Stimulated activated naive B cell treated with anti-CD40 and anti-IgM and Interleukin-4, amounts not matched to agents 10 μg/mL and 1 μg/mL and 100 μg/mL, for 72 hours (primary cell): ENCODE measurements at regions not wholly inside any gene's neighbourhood (a gene's known extent, or its start where the extent isn't known, plus 50 kb on each side); places are given as distances from the start of the nearest gene placed in this dataset.
"Not testable (repeated sequence)": the region's sequence is repeated elsewhere in the genome, so short reads cannot be mapped to it uniquely, and the experiment has no call there.

Experiments
- ATAC-seq, 2 donors: fragments of 150-1000 bp; cut with Tn5 transposase; replicated peaks; 2 replicates each; pipeline ENCODE4 v1.10.0; 2021; ENCODE audit warnings: moderate library complexity in 1 of 2
- DNase-seq: peaks from one replicate; pipeline ENCODE4 v3.0.0; 2021
- H3K27ac Mint-ChIP-seq: one replicate; pipeline ENCODE4 v1.8.0; 2022; ENCODE audit warnings: mild to moderate bottlenecking, mixed read lengths
- H3K27me3 Mint-ChIP-seq, 2 donors: one replicate each; pipeline ENCODE4 v1.8.0; 2022; ENCODE audit warnings: mixed read lengths in 2 of 2
- H3K36me3 Mint-ChIP-seq, 2 donors: one replicate each; pipeline ENCODE4 v1.8.0; 2022; ENCODE audit warnings: mixed read lengths in 2 of 2, mild to moderate bottlenecking in 1 of 2
- H3K4me1 Mint-ChIP-seq, 2 donors: one replicate each; pipeline ENCODE4 v1.8.0; 2022; ENCODE audit warnings: mixed read lengths in 2 of 2, mild to moderate bottlenecking in 1 of 2
- H3K4me3 Mint-ChIP-seq, 2 donors: one replicate each; pipeline ENCODE4 v1.8.0; 2022; ENCODE audit warnings: mild to moderate bottlenecking in 2 of 2, mixed read lengths in 2 of 2, moderate library complexity in 1 of 2
- H3K9me3 Mint-ChIP-seq, 2 donors: one replicate each; pipeline ENCODE4 v1.8.0; 2022; ENCODE audit warnings: mixed read lengths in 2 of 2, mild to moderate bottlenecking in 1 of 2

DNA sequence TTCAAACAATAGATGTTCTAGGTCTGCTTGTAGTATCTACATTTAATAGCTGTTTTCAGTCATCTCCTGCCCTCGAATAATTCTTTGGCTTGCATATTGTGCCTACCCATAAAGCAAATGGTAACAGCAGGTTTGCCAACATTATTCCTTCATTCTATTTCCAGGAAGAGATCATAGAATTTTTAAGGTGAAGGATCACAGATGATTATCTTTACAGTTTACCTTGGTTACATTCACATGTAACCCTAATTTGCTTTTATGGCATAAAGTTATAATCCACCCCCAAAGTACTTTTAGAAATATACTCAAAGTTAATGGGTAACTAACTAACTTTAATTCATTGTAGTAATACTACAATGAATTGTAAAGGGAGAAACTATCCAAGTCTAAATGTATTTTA is 315.5 kb downstream of the NSUN3 start:
- H3K27ac Mint-ChIP-seq: no peak overlapping the region
- peaks cover 3 to 4% of the 10 kb centered on the region in 2 donors for H3K9me3 Mint-ChIP-seq
- H3K4me1 Mint-ChIP-seq: no peaks in the 10 kb centered on the region
- ATAC-seq (no peak), DNase-seq (no peak)
- H3K4me3 Mint-ChIP-seq: no peak overlapping the region
- H3K36me3 Mint-ChIP-seq: no peaks in the 10 kb centered on the region
- no peaks in the 10 kb centered on the region for H3K27me3 Mint-ChIP-seq

- ATAC-seq: no peak
- H3K36me3 Mint-ChIP-seq: no peaks in the 10 kb centered on the region
- H3K9me3 Mint-ChIP-seq: peaks cover 6 to 7% of the 10 kb centered on the region in 2 donors
- no peak overlapping the region for H3K27ac Mint-ChIP-seq
- no peak overlapping the region for H3K4me3 Mint-ChIP-seq
- no peaks in the 10 kb centered on the region for H3K27me3 Mint-ChIP-seq
- DNase-seq: no peak
- no peaks in the 10 kb centered on the region for H3K4me1 Mint-ChIP-seq
Measured at GRCh38 chr3:94379264-94379663, 316.4 kb downstream of the NSUN3 start.

GRCh38 chr3:94394885-94395284 is 332.0 kb downstream of the NSUN3 start:
- no peaks in the 10 kb centered on the region for H3K27me3 Mint-ChIP-seq
- H3K9me3 Mint-ChIP-seq: peaks cover 4 to 5% of the 10 kb centered on the region in 2 donors
- H3K27ac Mint-ChIP-seq: no peak overlapping the region
- H3K36me3 Mint-ChIP-seq: no peaks in the 10 kb centered on the region
- ATAC-seq (no peak), DNase-seq (no peak)
- no peak overlapping the region for H3K4me3 Mint-ChIP-seq
- H3K4me1 Mint-ChIP-seq: no peaks in the 10 kb centered on the region

DNA sequence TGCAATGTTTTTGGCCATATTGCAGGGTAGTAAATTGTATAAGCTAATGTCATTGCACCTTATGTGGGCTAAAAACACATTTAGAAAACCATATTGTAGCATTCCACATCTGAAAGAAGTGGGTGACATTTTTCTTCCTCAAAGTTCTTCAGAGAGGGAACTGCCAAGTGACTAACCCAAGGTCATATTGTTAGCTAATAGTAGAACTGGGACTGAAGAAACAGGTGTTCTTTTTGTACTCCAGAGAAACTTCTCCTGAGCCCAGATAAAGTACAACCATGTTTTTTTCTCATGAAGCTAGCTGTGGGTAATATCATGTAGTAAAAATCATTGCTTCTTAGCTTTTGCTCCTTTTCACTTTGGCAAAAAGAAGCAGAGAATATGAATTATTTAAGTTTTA is 333.0 kb downstream of the NSUN3 start:
- Mint-ChIP-seq H3K4me3 (no peak overlapping the region), H3K27ac (no peak overlapping the region), H3K36me3 (no peaks in the 10 kb centered on the region), H3K4me1 (no peaks in the 10 kb centered on the region), H3K27me3 (no peaks in the 10 kb centered on the region), H3K9me3 (peaks cover 4 to 5% of the 10 kb centered on the region in 2 donors)
- ATAC-seq: no peak
- DNase-seq: no peak

- Mint-ChIP-seq H3K36me3 (no peaks in the 10 kb centered on the region), H3K4me1 (no peaks in the 10 kb centered on the region), H3K27ac (no peak overlapping the region), H3K4me3 (no peak overlapping the region), H3K27me3 (no peaks in the 10 kb centered on the region), H3K9me3 (peaks cover 0 to 3% of the 10 kb centered on the region in 2 donors)
- ATAC-seq (no peak), DNase-seq (no peak)
Measured at GRCh38 chr3:94398036-94398435, 335.2 kb downstream of the NSUN3 start.

- Mint-ChIP-seq H3K9me3 (peaks cover 0 to 3% of the 10 kb centered on the region in 2 donors), H3K27me3 (no peaks in the 10 kb centered on the region), H3K4me1 (no peaks in the 10 kb centered on the region), H3K27ac (no peak overlapping the region), H3K36me3 (no peaks in the 10 kb centered on the region), H3K4me3 (no peak overlapping the region)
- no peak for ATAC-seq
- DNase-seq: no peak
Measured at GRCh38 chr3:94401466-94401865, 338.6 kb downstream of the NSUN3 start.

DNA sequence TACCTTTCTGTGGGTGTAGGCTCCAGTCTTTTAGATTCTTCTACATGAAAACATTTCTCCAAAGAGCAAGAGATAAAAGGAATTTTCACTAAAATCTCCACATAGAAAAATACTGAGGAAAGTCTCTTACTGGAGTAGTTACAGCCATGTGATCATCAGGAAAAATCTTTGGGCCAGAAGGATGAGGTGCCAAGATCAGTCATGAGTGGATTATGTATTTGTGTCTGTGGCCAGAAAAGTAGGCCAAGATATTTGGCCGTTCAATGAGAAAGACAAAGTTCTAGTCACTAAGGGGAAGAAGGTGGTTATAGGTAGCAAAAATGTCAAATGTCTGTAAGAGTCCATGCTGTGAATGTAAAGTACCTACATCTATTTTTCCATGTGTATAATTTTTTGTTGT is 339.3 kb downstream of the NSUN3 start:
- no peak overlapping the region for H3K4me3 Mint-ChIP-seq
- no peak overlapping the region for H3K27ac Mint-ChIP-seq
- H3K27me3 Mint-ChIP-seq: no peaks in the 10 kb centered on the region
- DNase-seq: no peak
- ATAC-seq: no peak
- no peaks in the 10 kb centered on the region for H3K36me3 Mint-ChIP-seq
- H3K4me1 Mint-ChIP-seq: no peaks in the 10 kb centered on the region
- peaks cover 0 to 1% of the 10 kb centered on the region in 2 donors for H3K9me3 Mint-ChIP-seq

- DNase-seq: no peak
- Mint-ChIP-seq H3K27me3 (no peaks in the 10 kb centered on the region), H3K9me3 (peaks cover 0 to 3% of the 10 kb centered on the region in 2 donors), H3K36me3 (no peaks in the 10 kb centered on the region), H3K4me3 (no peak overlapping the region), H3K4me1 (no peaks in the 10 kb centered on the region), H3K27ac (no peak overlapping the region)
- ATAC-seq: no peak
Measured at GRCh38 chr3:94405258-94406035, 342.6 kb downstream of the NSUN3 start.

DNA sequence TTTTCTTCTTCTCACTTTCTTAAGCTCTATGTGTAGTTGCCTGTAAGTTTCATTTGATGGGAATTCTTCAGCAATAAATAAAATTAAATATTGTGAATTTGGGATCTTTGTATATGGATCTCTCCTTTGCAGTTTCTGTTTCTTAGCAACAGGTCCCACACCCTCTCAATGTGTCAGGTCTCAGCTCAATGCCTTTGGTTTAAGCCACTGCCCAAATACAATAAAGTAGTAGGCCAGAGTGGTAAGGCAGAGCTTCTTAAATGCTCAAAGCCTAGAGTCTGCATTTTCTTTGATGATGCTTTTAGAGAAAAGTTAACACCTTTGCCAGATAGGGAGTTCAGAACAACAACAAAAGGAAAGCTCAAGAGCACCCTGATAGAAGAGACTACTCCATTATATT is 343.7 kb downstream of the NSUN3 start:
- Mint-ChIP-seq H3K27ac (no peak overlapping the region), H3K9me3 (peaks cover 0 to 3% of the 10 kb centered on the region in 2 donors)

DNA sequence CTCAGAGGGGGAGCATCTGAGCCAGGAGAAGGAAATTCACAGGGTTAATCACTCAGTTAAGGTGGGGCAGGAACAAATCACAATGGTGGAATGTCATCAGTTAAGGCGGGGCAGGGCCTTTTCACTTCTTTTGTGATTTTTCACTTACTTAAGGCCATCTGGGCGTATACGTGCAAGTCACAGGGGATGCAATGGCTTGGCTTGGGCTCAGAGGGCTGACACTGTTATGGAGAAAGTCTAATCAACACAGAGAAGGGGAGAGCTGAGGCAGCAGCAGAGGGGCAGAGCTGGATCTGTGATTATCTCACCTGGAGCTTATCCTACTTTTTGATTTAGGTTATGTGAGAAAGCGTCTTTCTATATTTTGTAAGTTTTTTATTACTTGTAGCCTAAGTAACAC is 350.1 kb downstream of the NSUN3 start:
- ATAC-seq, H3K27me3 Mint-ChIP-seq, H3K36me3 Mint-ChIP-seq, DNase-seq, H3K27ac Mint-ChIP-seq, H3K4me1 Mint-ChIP-seq, H3K9me3 Mint-ChIP-seq, H3K4me3 Mint-ChIP-seq: not testable (repeated sequence)

More for the DNA sequence above, 343.7 kb downstream of the NSUN3 start:
- H3K27me3 Mint-ChIP-seq: no peaks in the 10 kb centered on the region
- ATAC-seq: no peak
- no peak overlapping the region for H3K4me3 Mint-ChIP-seq
- no peaks in the 10 kb centered on the region for H3K4me1 Mint-ChIP-seq
- H3K36me3 Mint-ChIP-seq: no peaks in the 10 kb centered on the region
- DNase-seq: no peak

- H3K27ac Mint-ChIP-seq: no peak overlapping the region
- H3K9me3 Mint-ChIP-seq: peaks cover 0 to 1% of the 10 kb centered on the region in 2 donors
- no peaks in the 10 kb centered on the region for H3K36me3 Mint-ChIP-seq
- no peaks in the 10 kb centered on the region for H3K27me3 Mint-ChIP-seq
- ATAC-seq: no peak
- DNase-seq: no peak
- no peak overlapping the region for H3K4me3 Mint-ChIP-seq
- no peaks in the 10 kb centered on the region for H3K4me1 Mint-ChIP-seq
Measured at GRCh38 chr3:94413336-94414108, 350.7 kb downstream of the NSUN3 start.

- Mint-ChIP-seq H3K36me3 (no peaks in the 10 kb centered on the region), H3K4me1 (no peaks in the 10 kb centered on the region), H3K9me3 (peaks cover 0 to 4% of the 10 kb centered on the region in 2 donors), H3K27ac (no peak overlapping the region), H3K4me3 (no peak overlapping the region), H3K27me3 (no peaks in the 10 kb centered on the region)
- DNase-seq (no peak), ATAC-seq (no peak)
Measured at GRCh38 chr3:94414418-94414817, 351.6 kb downstream of the NSUN3 start.

GRCh38 chr3:94416768-94417167 is 353.9 kb downstream of the NSUN3 start:
- Mint-ChIP-seq H3K4me1 (no peaks in the 10 kb centered on the region), H3K27me3 (no peaks in the 10 kb centered on the region), H3K36me3 (no peaks in the 10 kb centered on the region), H3K27ac (no peak overlapping the region), H3K4me3 (no peak overlapping the region), H3K9me3 (peaks cover 0 to 8% of the 10 kb centered on the region in 2 donors)
- DNase-seq (no peak), ATAC-seq (no peak)

DNA sequence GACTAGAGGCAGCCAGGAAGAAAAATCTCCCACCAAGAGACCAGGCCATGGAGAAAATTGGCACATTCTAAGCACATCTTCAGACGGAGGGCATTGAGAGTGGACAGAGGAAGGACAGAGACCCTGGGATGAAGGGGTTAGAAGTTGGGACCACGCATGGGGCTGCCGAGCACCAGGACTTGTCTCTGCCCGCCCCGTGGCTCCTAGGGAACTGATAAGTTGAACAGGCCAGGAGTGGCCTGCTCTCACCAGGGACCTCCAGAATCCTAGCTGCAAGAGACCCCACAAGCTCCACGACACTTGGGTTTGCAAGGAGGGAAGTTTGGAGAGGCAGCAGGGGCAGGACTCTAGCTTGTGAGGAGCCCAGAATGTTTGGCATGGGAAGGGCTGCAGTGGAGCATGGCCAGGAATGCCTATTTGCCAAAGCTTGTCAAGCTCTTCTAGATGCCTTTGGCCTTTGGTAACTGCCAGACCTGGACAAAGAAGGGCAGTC is 355.1 kb downstream of the NSUN3 start:
- ATAC-seq: no peak
- Mint-ChIP-seq H3K27ac (no peak overlapping the region), H3K36me3 (no peaks in the 10 kb centered on the region), H3K27me3 (no peaks in the 10 kb centered on the region), H3K4me3 (no peak overlapping the region), H3K4me1 (no peaks in the 10 kb centered on the region), H3K9me3 (peaks cover 0 to 8% of the 10 kb centered on the region in 2 donors)
- DNase-seq: no peak

- no peak for ATAC-seq
- Mint-ChIP-seq H3K4me1 (no peaks in the 10 kb centered on the region), H3K27ac (no peak overlapping the region), H3K4me3 (no peak overlapping the region), H3K9me3 (peaks cover 3 to 8% of the 10 kb centered on the region in 2 donors), H3K27me3 (no peaks in the 10 kb centered on the region), H3K36me3 (no peaks in the 10 kb centered on the region)
- no peak for DNase-seq
Measured at GRCh38 chr3:94420931-94421330, 358.1 kb downstream of the NSUN3 start.
